HG02970 (cell line): ENCODE measurements at regions not wholly inside any gene's neighbourhood (a gene's known extent, or its start where the extent isn't known, plus 50 kb on each side); places are given as distances from the start of the nearest gene placed in this dataset.

Experiments used
- ATAC-seq: cut with Tn5 transposase; IDR thresholded peaks from one replicate; pipeline ENCODE4 v1.9.1; 2021; ENCODE audit warnings: mild to moderate bottlenecking, moderate library complexity, moderate number of reproducible peaks; ENCODE audit not compliant: unreplicated experiment, low FRiP score

GRCh38 chr13:74633734-74634133 is 499.5 kb upstream of the KLF12 start:
- ATAC-seq, result no peak

GRCh38 chr13:74629985-74630384 is 495.8 kb upstream of the KLF12 start:
- ATAC-seq, result no peak

- no peak for ATAC-seq
Observed at GRCh38 chr13:74625541-74625940, 491.3 kb upstream of the KLF12 start.

GRCh38 chr13:74623761-74624160 is 489.6 kb upstream of the KLF12 start:
- ATAC-seq, result no peak

GRCh38 chr13:74622284-74622683 is 488.1 kb upstream of the KLF12 start:
- ATAC-seq, result no peak

GRCh38 chr13:74620711-74621110 is 486.5 kb upstream of the KLF12 start:
- ATAC-seq, result no peak

GRCh38 chr13:74620308-74620707 is 486.1 kb upstream of the KLF12 start:
- ATAC-seq, result no peak

- no peak for ATAC-seq
Observed at GRCh38 chr13:74597526-74597925, 463.3 kb upstream of the KLF12 start.

GRCh38 chr13:74596691-74597090 is 462.5 kb upstream of the KLF12 start:
- ATAC-seq, result no peak

- no peak for ATAC-seq
Observed at GRCh38 chr13:74593688-74594087, 459.5 kb upstream of the KLF12 start.

GRCh38 chr13:74586847-74587246 is 452.6 kb upstream of the KLF12 start:
- ATAC-seq, result no peak

- no peak for ATAC-seq
Observed at GRCh38 chr13:74576420-74576819, 442.2 kb upstream of the KLF12 start.

GRCh38 chr13:74575729-74576125 is 441.5 kb upstream of the KLF12 start:
- no peak for ATAC-seq

GRCh38 chr13:74574964-74575728 is 440.9 kb upstream of the KLF12 start:
- ATAC-seq, result no peak

- no peak for ATAC-seq
Observed at GRCh38 chr13:74573654-74574053, 439.4 kb upstream of the KLF12 start.

- no peak for ATAC-seq
Observed at GRCh38 chr13:74571811-74572210, 437.6 kb upstream of the KLF12 start.

- ATAC-seq, result no peak
Observed at GRCh38 chr13:74570834-74571233, 436.6 kb upstream of the KLF12 start.

- ATAC-seq, result no peak
Observed at GRCh38 chr13:74570046-74570445, 435.8 kb upstream of the KLF12 start.

- no peak for ATAC-seq
Observed at GRCh38 chr13:74569251-74569650, 435.0 kb upstream of the KLF12 start.

- no peak for ATAC-seq
Observed at GRCh38 chr13:74567485-74567884, 433.3 kb upstream of the KLF12 start.

GRCh38 chr13:74562381-74562780 is 428.2 kb upstream of the KLF12 start:
- no peak for ATAC-seq

GRCh38 chr13:74561155-74561554 is 427.0 kb upstream of the KLF12 start:
- ATAC-seq, result no peak

GRCh38 chr13:74560325-74560724 is 426.1 kb upstream of the KLF12 start:
- ATAC-seq, result peak; percentile 79
